HG02588 (cell line): ENCODE measurements at regions not wholly inside any gene's neighbourhood (a gene's known extent, or its start where the extent isn't known, plus 50 kb on each side); places are given as distances from the start of the nearest gene placed in this dataset.
"Not testable (repeated sequence)": the region's sequence is repeated elsewhere in the genome, so short reads cannot be mapped to it uniquely, and the experiment has no call there.

Experiments
- ATAC-seq: cut with Tn5 transposase; IDR thresholded peaks from one replicate; pipeline ENCODE4 v1.9.1; 2021; ENCODE audit warnings: mild to moderate bottlenecking, moderate library complexity; ENCODE audit not compliant: unreplicated experiment

GRCh38 chrX:40530509-40530908 lies 50.3 kb upstream of the ATP6AP2 start:
- no peak for ATAC-seq

- ATAC-seq = no peak
Observed at GRCh38 chrX:40527543-40527942, 53.2 kb upstream of the ATP6AP2 start.

- no peak for ATAC-seq
Observed at GRCh38 chrX:40526412-40526811, 54.4 kb upstream of the ATP6AP2 start.

- not testable (repeated sequence) for ATAC-seq
Observed at GRCh38 chrX:40525901-40526300, 54.9 kb upstream of the ATP6AP2 start.

GRCh38 chrX:40524423-40524822 lies 56.3 kb upstream of the ATP6AP2 start:
- ATAC-seq = no peak

- no peak for ATAC-seq
Observed at GRCh38 chrX:40523852-40524251, 56.9 kb upstream of the ATP6AP2 start.

- ATAC-seq = no peak
Observed at GRCh38 chrX:40521868-40522450, 58.8 kb upstream of the ATP6AP2 start.

GRCh38 chrX:40514376-40514775 lies 66.4 kb upstream of the ATP6AP2 start:
- no peak for ATAC-seq

- no peak for ATAC-seq
Observed at GRCh38 chrX:40513835-40514234, 66.9 kb upstream of the ATP6AP2 start.

- ATAC-seq = no peak
Observed at GRCh38 chrX:40513012-40513411, 67.8 kb upstream of the ATP6AP2 start.

GRCh38 chrX:40511258-40511657 lies 69.5 kb upstream of the ATP6AP2 start:
- ATAC-seq = no peak

GRCh38 chrX:40508560-40508959 lies 72.2 kb upstream of the ATP6AP2 start:
- ATAC-seq = no peak

- ATAC-seq = no peak
Observed at GRCh38 chrX:40506201-40506985, 74.4 kb upstream of the ATP6AP2 start.

GRCh38 chrX:40504801-40505605 lies 75.8 kb upstream of the ATP6AP2 start:
- ATAC-seq = no peak

- no peak for ATAC-seq
Observed at GRCh38 chrX:40503094-40503493, 77.7 kb upstream of the ATP6AP2 start.

GRCh38 chrX:40502688-40503087 lies 78.1 kb upstream of the ATP6AP2 start:
- ATAC-seq = no peak

GRCh38 chrX:40501164-40501855 lies 79.5 kb upstream of the ATP6AP2 start:
- no peak for ATAC-seq

GRCh38 chrX:40496728-40497127 lies 84.0 kb upstream of the ATP6AP2 start:
- no peak for ATAC-seq

GRCh38 chrX:40495659-40496058 lies 85.1 kb upstream of the ATP6AP2 start:
- ATAC-seq = no peak

GRCh38 chrX:40494005-40494404 lies 86.8 kb upstream of the ATP6AP2 start:
- ATAC-seq = no peak

- no peak for ATAC-seq
Observed at GRCh38 chrX:40488296-40488695, 92.5 kb upstream of the ATP6AP2 start.
